HepG2 (cell line): ENCODE measurements at regions not wholly inside any gene's neighbourhood (a gene's known extent, or its start where the extent isn't known, plus 50 kb on each side); places are given as distances from the start of the nearest gene placed in this dataset.

Source experiments
- ARID2 ChIP-seq: sonication (generic); formaldehyde crosslinking; IDR thresholded peaks from 2 replicates; pipeline ENCODE4 v1.8.1; 2022; ENCODE audit warnings: mild to moderate bottlenecking, missing genetic modification reagents, borderline replicate concordance
- BHLHE40 ChIP-seq: IDR thresholded peaks from 2 replicates; pipeline ENCODE4 v1.6.1; 2011; ENCODE audit warnings: low read length, improper control_type of control experiment
- DR1 ChIP-seq: sonication (generic); formaldehyde crosslinking; IDR thresholded peaks from 2 replicates; pipeline ENCODE4 v1.8.0; 2021; ENCODE audit warnings: mild to moderate bottlenecking, missing genetic modification reagents, inconsistent platforms
- HIVEP1 ChIP-seq: sonication (generic); formaldehyde crosslinking; IDR thresholded peaks from 2 replicates; pipeline ENCODE4 v1.4.0; 2020; ENCODE audit warnings: mild to moderate bottlenecking, missing genetic modification reagents
- MTA3 ChIP-seq: sonication (generic); formaldehyde crosslinking; IDR thresholded peaks from 2 replicates; pipeline ENCODE4 v1.4.0; 2020; ENCODE audit warnings: missing genetic modification reagents
- PHF20 ChIP-seq: sonication (generic); formaldehyde crosslinking; IDR thresholded peaks from 2 replicates; pipeline ENCODE4 v1.5.0; 2020; ENCODE audit warnings: mild to moderate bottlenecking, missing genetic modification reagents
- ZBTB3 ChIP-seq: sonication (generic); formaldehyde crosslinking; IDR thresholded peaks from 2 replicates; pipeline ENCODE4 v1.4.0; 2020; ENCODE audit warnings: low read depth, mild to moderate bottlenecking, moderate library complexity, missing genetic modification reagents, borderline replicate concordance
- ZNF205 ChIP-seq: IDR thresholded peaks from 2 replicates; pipeline ENCODE4 v1.6.1; 2018; ENCODE audit warnings: missing biosample characterization, missing genetic modification reagents
- ZNF670 ChIP-seq: sonication (generic); formaldehyde crosslinking; IDR thresholded peaks from 2 replicates; pipeline ENCODE4 v1.8.0; 2022; ENCODE audit warnings: mild to moderate bottlenecking, missing genetic modification reagents, borderline replicate concordance
- ZNF775 ChIP-seq: sonication (generic); formaldehyde crosslinking; IDR thresholded peaks from 2 replicates; pipeline ENCODE4 v1.4.0; 2020; ENCODE audit warnings: missing genetic modification reagents, mild to moderate bottlenecking, moderate library complexity, borderline replicate concordance
- TF ChIP-seq, protein P1 (sequence below): sonication (generic); formaldehyde crosslinking; IDR thresholded peaks from 2 replicates; pipeline ENCODE4 v1.5.0; 2020; ENCODE audit warnings: mild to moderate bottlenecking, missing genetic modification reagents, borderline replicate concordance
- TF ChIP-seq, protein P2 (sequence below): sonication (generic); formaldehyde crosslinking; IDR thresholded peaks from 2 replicates; pipeline ENCODE4 v1.8.1; 2023; ENCODE audit warnings: missing genetic modification reagents, mild to moderate bottlenecking, borderline replicate concordance

- TF ChIP-seq, protein P1, sequence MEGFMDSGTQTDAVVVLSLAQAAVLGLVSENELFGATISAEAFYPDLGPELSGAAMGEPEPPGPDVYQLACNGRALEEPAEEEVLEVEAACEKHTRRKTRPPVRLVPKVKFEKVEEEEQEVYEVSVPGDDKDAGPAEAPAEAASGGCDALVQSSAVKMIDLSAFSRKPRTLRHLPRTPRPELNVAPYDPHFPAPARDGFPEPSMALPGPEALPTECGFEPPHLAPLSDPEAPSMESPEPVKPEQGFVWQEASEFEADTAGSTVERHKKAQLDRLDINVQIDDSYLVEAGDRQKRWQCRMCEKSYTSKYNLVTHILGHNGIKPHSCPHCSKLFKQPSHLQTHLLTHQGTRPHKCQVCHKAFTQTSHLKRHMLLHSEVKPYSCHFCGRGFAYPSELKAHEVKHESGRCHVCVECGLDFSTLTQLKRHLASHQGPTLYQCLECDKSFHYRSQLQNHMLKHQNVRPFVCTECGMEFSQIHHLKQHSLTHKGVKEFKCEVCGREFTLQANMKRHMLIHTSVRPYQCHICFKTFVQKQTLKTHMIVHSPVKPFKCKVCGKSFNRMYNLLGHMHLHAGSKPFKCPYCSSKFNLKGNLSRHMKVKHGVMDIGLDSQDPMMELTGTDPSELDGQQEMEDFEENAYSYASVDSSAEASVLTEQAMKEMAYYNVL (CRISPR knock-in tag), result no peak
- no peak for TF ChIP-seq ZNF205 (CRISPR knock-in tag)
- no peak for TF ChIP-seq DR1 (CRISPR knock-in tag)
- TF ChIP-seq BHLHE40, result no peak
- no peak for TF ChIP-seq ARID2 (CRISPR knock-in tag)
- TF ChIP-seq PHF20 (CRISPR knock-in tag), result no peak
- TF ChIP-seq HIVEP1, result no peak
- no peak for TF ChIP-seq MTA3 (CRISPR knock-in tag)
- no peak for TF ChIP-seq ZNF670 (CRISPR knock-in tag)
- TF ChIP-seq ZNF775, result no peak
- TF ChIP-seq ZBTB3 (CRISPR knock-in tag), result no peak
- TF ChIP-seq, protein P2, sequence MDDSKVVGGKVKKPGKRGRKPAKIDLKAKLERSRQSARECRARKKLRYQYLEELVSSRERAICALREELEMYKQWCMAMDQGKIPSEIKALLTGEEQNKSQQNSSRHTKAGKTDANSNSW, result no peak
Observed at GRCh38 chr12:126727218-126728075, 1539.5 kb upstream of the TMEM132C start (continued).
